Peyer's patch (tissue), 4 donors: ENCODE measurements at regions not wholly inside any gene's neighbourhood (a gene's known extent, or its start where the extent isn't known, plus 50 kb on each side); places are given as distances from the start of the nearest gene placed in this dataset.

Experiments used
- DNase-seq, 3 donors: peaks; one replicate each; pipeline ENCODE4 v3.0.0-alpha.2; 2017 to 2019
- H3K27ac ChIP-seq, 4 donors: fragments of 200-600 bp; sonication (generic); one replicate each; pipeline ENCODE4 v1.5.1; 2016 to 2019
- H3K27me3 ChIP-seq, 2 donors: fragments of 200-600 bp; sonication (generic); one replicate each; pipeline ENCODE4 v1.5.1; 2019
- H3K36me3 ChIP-seq, 3 donors: fragments of 200-600 bp; sonication (generic); one replicate each; pipeline ENCODE4 v1.5.1; 2016 to 2019
- H3K4me1 ChIP-seq, 4 donors: fragments of 200-600 bp; sonication (generic); one replicate each; pipeline ENCODE4 v1.5.1; 2016 to 2019
- H3K4me3 ChIP-seq, 4 donors: fragments of 200-600 bp; sonication (generic); 1 replicate in 3 of 4; 2 replicates in 1 of 4; pipeline ENCODE4 v1.5.1; 2016 to 2019; ENCODE audit warnings: mild to moderate bottlenecking in 1 of 4
- H3K9me3 ChIP-seq, 4 donors: fragments of 200-600 bp; sonication (generic); one replicate each; pipeline ENCODE4 v1.5.1; 2016 to 2019; ENCODE audit warnings: mild to moderate bottlenecking in 1 of 4
- POLR2A ChIP-seq, 2 donors: fragments of 450-650 bp; IDR thresholded peaks; one replicate each; pipeline ENCODE4 v1.5.1; 2017; ENCODE audit warnings: antibody characterized with exemption in 2 of 2, mild to moderate bottlenecking in 2 of 2, moderate library complexity in 2 of 2
- TF ChIP-seq, protein P1 (sequence below), 6 experiments: fragments of 450-650 bp in 4 of 6; fragments of 200-600 bp in 2 of 6; sonication (generic) in 1 of 6; IDR thresholded peaks; one replicate each; pipeline ENCODE4 v1.5.1; 2017 to 2019; ENCODE audit warnings: antibody characterized with exemption in 6 of 6, mild to moderate bottlenecking in 3 of 6, moderate library complexity in 1 of 6

DNA sequence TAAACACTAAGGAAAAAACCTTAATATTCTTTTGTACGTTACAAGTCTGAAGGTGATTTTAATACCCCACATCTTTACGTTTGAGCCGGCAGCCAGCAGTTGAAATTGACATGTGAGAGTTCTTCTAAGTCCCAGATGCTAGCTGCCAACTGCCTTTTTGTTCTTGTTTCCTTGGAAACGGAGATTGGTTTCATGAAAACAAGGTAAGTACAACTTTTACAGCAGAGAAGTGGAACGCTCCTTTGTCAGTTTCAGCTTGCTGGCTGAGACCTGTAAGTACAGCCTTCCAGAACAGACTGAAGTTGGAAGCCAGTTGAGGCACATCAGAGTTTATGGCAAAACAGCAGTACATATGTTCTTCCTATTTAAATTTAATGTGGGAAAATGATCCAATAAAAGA lies 1018.4 kb upstream of the ARRDC3 start:
- no peak for DNase-seq
- no peaks in the 10 kb centered on the region for H3K9me3 ChIP-seq
- no peak overlapping the region for H3K4me3 ChIP-seq
- no peak overlapping the region for H3K27ac ChIP-seq
- no peaks in the 10 kb centered on the region for H3K4me1 ChIP-seq
- TF ChIP-seq POLR2A (IDR thresholded peaks at IDR 0.05), result no peak
- TF ChIP-seq, protein P1, sequence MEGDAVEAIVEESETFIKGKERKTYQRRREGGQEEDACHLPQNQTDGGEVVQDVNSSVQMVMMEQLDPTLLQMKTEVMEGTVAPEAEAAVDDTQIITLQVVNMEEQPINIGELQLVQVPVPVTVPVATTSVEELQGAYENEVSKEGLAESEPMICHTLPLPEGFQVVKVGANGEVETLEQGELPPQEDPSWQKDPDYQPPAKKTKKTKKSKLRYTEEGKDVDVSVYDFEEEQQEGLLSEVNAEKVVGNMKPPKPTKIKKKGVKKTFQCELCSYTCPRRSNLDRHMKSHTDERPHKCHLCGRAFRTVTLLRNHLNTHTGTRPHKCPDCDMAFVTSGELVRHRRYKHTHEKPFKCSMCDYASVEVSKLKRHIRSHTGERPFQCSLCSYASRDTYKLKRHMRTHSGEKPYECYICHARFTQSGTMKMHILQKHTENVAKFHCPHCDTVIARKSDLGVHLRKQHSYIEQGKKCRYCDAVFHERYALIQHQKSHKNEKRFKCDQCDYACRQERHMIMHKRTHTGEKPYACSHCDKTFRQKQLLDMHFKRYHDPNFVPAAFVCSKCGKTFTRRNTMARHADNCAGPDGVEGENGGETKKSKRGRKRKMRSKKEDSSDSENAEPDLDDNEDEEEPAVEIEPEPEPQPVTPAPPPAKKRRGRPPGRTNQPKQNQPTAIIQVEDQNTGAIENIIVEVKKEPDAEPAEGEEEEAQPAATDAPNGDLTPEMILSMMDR (IDR thresholded peaks at IDR 0.05), result no peak
- no peaks in the 10 kb centered on the region for H3K36me3 ChIP-seq
- H3K27me3 ChIP-seq, result no peaks in the 10 kb centered on the region

DNA sequence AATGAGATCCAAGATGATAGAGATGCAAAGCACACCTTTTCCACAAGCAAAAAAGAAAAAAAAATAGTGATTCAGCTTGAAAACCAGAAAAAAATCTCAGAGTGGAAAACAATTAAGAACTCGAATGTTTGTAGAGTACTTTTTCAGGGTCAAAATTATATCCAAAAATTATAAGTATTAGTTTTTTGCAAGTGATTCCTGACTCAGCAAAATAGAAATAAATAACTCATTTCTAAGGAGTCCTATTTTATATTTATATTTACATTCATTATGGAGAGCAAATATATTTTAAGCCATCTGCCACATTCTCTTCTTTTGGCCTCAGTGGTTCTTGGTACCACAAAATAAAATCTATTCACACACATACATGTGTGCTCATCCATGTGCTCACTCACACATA lies 1011.8 kb upstream of the ARRDC3 start:
- Histone ChIP-seq H3K36me3 (no peaks in the 10 kb centered on the region), H3K4me3 (no peak overlapping the region), H3K9me3 (no peaks in the 10 kb centered on the region), H3K4me1 (no peaks in the 10 kb centered on the region), H3K27me3 (no peaks in the 10 kb centered on the region), H3K27ac (no peak overlapping the region)
- no peak for TF ChIP-seq POLR2A (IDR thresholded peaks at IDR 0.05)
- TF ChIP-seq, protein P1 (IDR thresholded peaks at IDR 0.05), result no peak
- DNase-seq, result no peak

DNA sequence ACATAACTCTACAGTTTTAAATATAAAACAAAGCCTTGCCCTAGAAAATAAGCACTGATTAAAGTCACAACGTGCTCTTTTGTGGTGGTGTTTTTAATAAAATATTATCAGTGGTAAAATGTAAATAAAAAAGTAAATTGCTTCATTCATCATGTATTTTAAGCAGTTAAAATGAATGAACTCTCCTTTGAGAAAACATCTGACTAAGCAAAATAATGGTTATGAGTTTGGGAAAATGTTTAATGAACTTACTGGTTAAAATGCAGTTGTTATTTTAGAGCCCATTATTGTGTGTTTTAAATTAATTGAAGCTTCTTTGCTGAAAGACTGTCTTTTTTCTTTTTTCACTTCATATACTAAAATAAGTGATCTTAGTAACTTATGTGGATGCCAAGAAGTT lies 1007.5 kb upstream of the ARRDC3 start:
- no peaks in the 10 kb centered on the region for H3K4me1 ChIP-seq

DNA sequence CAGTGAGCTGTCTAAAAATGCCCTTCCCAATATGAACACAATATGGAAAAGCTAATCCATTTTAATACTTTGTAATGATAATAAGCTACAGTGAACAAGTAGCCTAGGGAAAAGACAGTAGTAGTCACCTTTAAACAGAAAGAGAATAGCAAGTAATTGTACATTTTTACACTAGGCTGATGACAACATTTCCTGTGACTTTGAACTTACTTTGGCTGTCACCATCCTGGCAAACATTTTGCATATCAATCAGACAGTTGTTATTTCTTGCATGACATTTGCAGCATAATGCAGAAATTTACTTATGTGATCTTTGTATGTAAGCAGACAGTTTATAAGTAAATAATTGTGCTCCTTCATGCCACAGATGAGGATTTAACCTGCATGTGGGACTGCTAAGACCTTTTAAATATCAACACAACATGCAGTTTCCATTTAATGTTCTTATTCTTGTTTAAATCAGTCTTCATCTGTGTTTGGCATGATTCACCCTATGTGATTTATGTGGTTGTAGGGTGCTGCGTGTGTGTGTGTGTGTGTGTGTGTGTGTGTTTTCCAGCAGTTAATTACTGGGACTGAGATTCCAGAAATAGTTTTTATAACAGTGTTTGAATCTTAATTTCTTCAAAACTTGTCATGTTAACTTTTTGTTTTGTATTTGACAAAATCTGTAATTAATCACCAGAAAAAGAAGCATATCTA lies 997.1 kb upstream of the ARRDC3 start:
- Histone ChIP-seq H3K36me3 (no peaks in the 10 kb centered on the region), H3K27ac (no peak overlapping the region), H3K4me3 (no peak overlapping the region), H3K9me3 (no peaks in the 10 kb centered on the region), H3K27me3 (no peaks in the 10 kb centered on the region), H3K4me1 (no peaks in the 10 kb centered on the region)
- DNase-seq, result no peak
- TF ChIP-seq, protein P1 (IDR thresholded peaks at IDR 0.05), result no peak
- TF ChIP-seq POLR2A (IDR thresholded peaks at IDR 0.05), result no peak

More for the DNA sequence above, 1007.5 kb upstream of the ARRDC3 start:
- no peak overlapping the region for H3K27ac ChIP-seq
- no peaks in the 10 kb centered on the region for H3K27me3 ChIP-seq
- no peak for DNase-seq
- H3K36me3 ChIP-seq, result no peaks in the 10 kb centered on the region
- no peaks in the 10 kb centered on the region for H3K9me3 ChIP-seq
- no peak overlapping the region for H3K4me3 ChIP-seq
- TF ChIP-seq, protein P1 (IDR thresholded peaks at IDR 0.05), result no peak
- TF ChIP-seq POLR2A (IDR thresholded peaks at IDR 0.05), result no peak

DNA sequence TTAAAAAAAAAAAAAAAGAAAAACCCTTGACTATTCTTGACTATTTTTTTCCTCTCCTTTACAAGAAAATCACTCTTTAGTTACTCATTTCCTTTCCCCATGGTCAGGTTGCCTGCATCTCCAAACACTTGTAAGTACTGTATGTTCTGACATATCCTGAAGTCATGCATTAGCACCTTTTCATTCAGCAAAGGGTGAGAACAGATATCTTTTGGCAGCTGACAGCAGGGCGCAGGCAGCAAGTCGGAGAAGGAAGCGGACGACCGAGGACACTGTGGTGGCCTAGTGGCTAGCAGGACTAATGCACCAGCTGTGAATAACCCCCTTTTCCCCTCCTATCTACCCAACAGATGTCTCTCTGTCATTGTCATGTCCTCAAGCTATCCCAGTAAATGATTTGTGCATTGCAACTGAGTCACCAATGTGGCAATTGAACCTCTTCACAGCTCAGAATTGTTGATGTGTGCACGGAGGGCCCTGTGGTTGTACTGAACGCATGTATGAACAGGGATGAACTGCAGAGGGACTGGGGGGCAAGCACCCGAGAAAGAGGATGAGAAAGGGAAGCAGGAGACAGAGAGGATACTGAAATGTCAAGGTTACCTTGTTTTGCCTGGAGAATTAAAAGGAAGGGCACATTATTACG lies 996.0 kb upstream of the ARRDC3 start:
- H3K36me3 ChIP-seq, result no peaks in the 10 kb centered on the region
- TF ChIP-seq, protein P1 (IDR thresholded peaks at IDR 0.05), result no peak
- TF ChIP-seq POLR2A (IDR thresholded peaks at IDR 0.05), result no peak
- no peak overlapping the region for H3K4me3 ChIP-seq
- H3K27ac ChIP-seq, result no peak overlapping the region
- DNase-seq, result no peak
- no peaks in the 10 kb centered on the region for H3K27me3 ChIP-seq
- H3K4me1 ChIP-seq, result no peaks in the 10 kb centered on the region
- H3K9me3 ChIP-seq, result no peaks in the 10 kb centered on the region
